SH-SY5Y (cell line): ENCODE measurements at regions not wholly inside any gene's neighbourhood (a gene's known extent, or its start where the extent isn't known, plus 50 kb on each side); places are given as distances from the start of the nearest gene placed in this dataset.

Experiments used
- GATA2 ChIP-seq: IDR thresholded peaks from 2 replicates; pipeline ENCODE4 v1.6.1; 2011; ENCODE audit warnings: mild to moderate bottlenecking, low read depth, low read length
- GATA3 ChIP-seq: IDR thresholded peaks from 2 replicates; pipeline ENCODE4 v1.6.1; 2011; ENCODE audit warnings: low read depth, mild to moderate bottlenecking, low read length, moderate library complexity

DNA sequence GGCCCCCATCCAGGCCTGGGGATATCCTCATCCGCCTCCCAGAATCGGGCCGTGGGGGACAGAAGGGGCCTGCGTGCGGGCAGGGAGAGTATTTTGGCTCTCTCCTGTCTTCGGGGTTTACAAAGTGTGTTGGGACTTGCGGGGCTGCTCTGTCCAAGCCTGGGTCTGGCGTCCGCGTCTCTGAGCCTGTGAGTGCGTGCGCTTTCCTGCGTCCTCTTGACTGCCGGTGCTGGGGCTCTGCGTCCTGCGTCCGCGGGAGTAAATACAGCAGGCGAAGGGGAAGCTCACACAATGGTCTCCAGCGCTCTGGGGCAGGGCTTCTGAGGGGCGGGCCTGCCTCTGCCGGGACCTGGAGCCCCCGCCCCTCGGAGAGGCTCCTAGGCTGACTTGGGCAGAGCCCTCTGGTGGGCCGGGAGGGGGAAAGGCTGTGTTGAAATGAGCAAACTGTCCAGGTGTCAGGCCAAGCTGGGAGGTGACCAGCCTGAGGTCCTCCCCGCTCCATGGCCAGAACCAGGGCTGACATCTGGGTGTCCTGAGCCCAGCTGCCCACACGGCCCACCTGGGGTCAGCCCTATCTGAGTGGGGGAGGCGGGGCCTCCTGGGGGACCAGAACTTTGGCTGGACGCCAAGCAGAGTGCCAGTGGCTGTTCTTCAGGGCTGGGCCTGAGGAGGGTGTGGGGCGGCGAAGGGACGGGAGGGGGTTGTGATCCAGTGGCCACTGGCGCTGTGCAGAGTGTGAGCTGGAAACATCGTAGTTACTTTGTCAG lies 233.6 kb downstream of the SEC14L1 start:
- TF ChIP-seq GATA2 (no peak), GATA3 (no peak)
